ENCODE measurements at regions not wholly inside any gene's neighbourhood (a gene's known extent, or its start where the extent isn't known, plus 50 kb on each side); places are given as distances from the start of the nearest gene placed in this dataset.

- H4K20me1 ChIP-seq (ENCODE audit: insufficient read depth, low read depth, low read length), result no peaks in the 10 kb centered on the region
- no peak for DNase-seq
- no peak overlapping the region for H2AFZ ChIP-seq (ENCODE audit: low read length)
- no peak overlapping the region for H3K9ac ChIP-seq (ENCODE audit: low read length)
- H3K27ac ChIP-seq (ENCODE audit: low read length), result no peak overlapping the region
- H3K9me2 ChIP-seq (replicated peaks; ENCODE audit: insufficient read depth, low read length), result no peaks in the 10 kb centered on the region
- no peaks in the 10 kb centered on the region for H3K27me3 ChIP-seq (ENCODE audit: low read length)
- no peak overlapping the region for H3K4me3 ChIP-seq (ENCODE audit: low read length)
- no peak overlapping the region for H3K4me2 ChIP-seq (ENCODE audit: low read depth, low read length, poor library complexity, severe bottlenecking)
- H3K9me3 ChIP-seq (ENCODE audit: low read length), result peaks cover 14% of the 10 kb centered on the region
- H3K36me3 ChIP-seq (ENCODE audit: insufficient read depth, low read length), result no peaks in the 10 kb centered on the region
- H3K4me1 ChIP-seq (ENCODE audit: low read length), result no peaks in the 10 kb centered on the region
- no peaks in the 10 kb centered on the region for H3K79me2 ChIP-seq (ENCODE audit: low read length)
Observed at GRCh38 chr5:24849210-24849609, 204.4 kb upstream of the CDH10 start.

DNA sequence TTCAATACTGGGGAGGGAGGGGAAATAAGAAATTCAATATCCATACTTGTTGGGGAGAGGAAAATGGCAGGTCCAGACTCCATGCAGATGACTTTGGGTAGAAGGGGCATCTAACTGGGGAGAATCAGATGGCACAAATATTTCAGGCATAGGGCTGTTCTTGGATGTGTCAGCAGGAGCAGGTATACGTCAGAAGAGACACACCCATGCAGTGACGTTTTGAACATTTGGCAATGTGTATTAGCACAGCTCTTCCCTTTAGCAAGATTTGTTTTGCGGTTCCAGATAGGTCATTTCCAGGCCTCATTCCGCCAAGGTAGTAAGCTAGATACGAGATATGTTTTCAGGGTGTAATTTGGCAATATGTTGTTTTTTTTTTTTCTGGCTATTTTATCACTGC lies 187.2 kb upstream of the CDH10 start:
- Histone ChIP-seq H3K27me3 (ENCODE audit: low read length) (no peaks in the 10 kb centered on the region), H2AFZ (ENCODE audit: low read length) (no peak overlapping the region), H3K9me3 (ENCODE audit: low read length) (peaks cover 6% of the 10 kb centered on the region; the same call in 1 of the 2 replicates), H4K20me1 (ENCODE audit: insufficient read depth, low read depth, low read length) (no peaks in the 10 kb centered on the region), H3K9me2 (replicated peaks; ENCODE audit: insufficient read depth, low read length) (no peaks in the 10 kb centered on the region), H3K9ac (ENCODE audit: low read length) (no peak overlapping the region), H3K4me2 (ENCODE audit: low read depth, low read length, poor library complexity, severe bottlenecking) (no peak overlapping the region), H3K4me1 (ENCODE audit: low read length) (no peaks in the 10 kb centered on the region), H3K79me2 (ENCODE audit: low read length) (no peaks in the 10 kb centered on the region), H3K27ac (ENCODE audit: low read length) (no peak overlapping the region), H3K4me3 (ENCODE audit: low read length) (no peak overlapping the region), H3K36me3 (ENCODE audit: insufficient read depth, low read length) (no peaks in the 10 kb centered on the region)
- DNase-seq, result no peak

- H3K9me3 ChIP-seq (ENCODE audit: low read length), result peaks cover 9% of the 10 kb centered on the region
- no peak overlapping the region for H3K4me2 ChIP-seq (ENCODE audit: low read depth, low read length, poor library complexity, severe bottlenecking)
- H3K27me3 ChIP-seq (ENCODE audit: low read length), result no peaks in the 10 kb centered on the region
- no peak overlapping the region for H2AFZ ChIP-seq (ENCODE audit: low read length)
- no peaks in the 10 kb centered on the region for H4K20me1 ChIP-seq (ENCODE audit: insufficient read depth, low read depth, low read length)
- no peaks in the 10 kb centered on the region for H3K36me3 ChIP-seq (ENCODE audit: insufficient read depth, low read length)
- no peak overlapping the region for H3K9ac ChIP-seq (ENCODE audit: low read length)
- no peaks in the 10 kb centered on the region for H3K4me1 ChIP-seq (ENCODE audit: low read length)
- H3K27ac ChIP-seq (ENCODE audit: low read length), result no peak overlapping the region
- DNase-seq, result no peak
- no peaks in the 10 kb centered on the region for H3K79me2 ChIP-seq (ENCODE audit: low read length)
- H3K9me2 ChIP-seq (replicated peaks; ENCODE audit: insufficient read depth, low read length), result no peaks in the 10 kb centered on the region
- no peak overlapping the region for H3K4me3 ChIP-seq (ENCODE audit: low read length)
Observed at GRCh38 chr5:24823625-24824024, 178.8 kb upstream of the CDH10 start.

- peaks cover 9% of the 10 kb centered on the region for H3K9me3 ChIP-seq (ENCODE audit: low read length)
- no peaks in the 10 kb centered on the region for H3K36me3 ChIP-seq (ENCODE audit: insufficient read depth, low read length)
- no peaks in the 10 kb centered on the region for H3K79me2 ChIP-seq (ENCODE audit: low read length)
- no peak for DNase-seq
- no peaks in the 10 kb centered on the region for H3K4me1 ChIP-seq (ENCODE audit: low read length)
- no peaks in the 10 kb centered on the region for H4K20me1 ChIP-seq (ENCODE audit: insufficient read depth, low read depth, low read length)
- H3K4me2 ChIP-seq (ENCODE audit: low read depth, low read length, poor library complexity, severe bottlenecking), result no peak overlapping the region
- H3K4me3 ChIP-seq (ENCODE audit: low read length), result no peak overlapping the region
- no peaks in the 10 kb centered on the region for H3K27me3 ChIP-seq (ENCODE audit: low read length)
- H3K9ac ChIP-seq (ENCODE audit: low read length), result no peak overlapping the region
- H3K27ac ChIP-seq (ENCODE audit: low read length), result no peak overlapping the region
- no peak overlapping the region for H2AFZ ChIP-seq (ENCODE audit: low read length)
- no peaks in the 10 kb centered on the region for H3K9me2 ChIP-seq (replicated peaks; ENCODE audit: insufficient read depth, low read length)
Observed at GRCh38 chr5:24819841-24820240, 175.1 kb upstream of the CDH10 start.

DNA sequence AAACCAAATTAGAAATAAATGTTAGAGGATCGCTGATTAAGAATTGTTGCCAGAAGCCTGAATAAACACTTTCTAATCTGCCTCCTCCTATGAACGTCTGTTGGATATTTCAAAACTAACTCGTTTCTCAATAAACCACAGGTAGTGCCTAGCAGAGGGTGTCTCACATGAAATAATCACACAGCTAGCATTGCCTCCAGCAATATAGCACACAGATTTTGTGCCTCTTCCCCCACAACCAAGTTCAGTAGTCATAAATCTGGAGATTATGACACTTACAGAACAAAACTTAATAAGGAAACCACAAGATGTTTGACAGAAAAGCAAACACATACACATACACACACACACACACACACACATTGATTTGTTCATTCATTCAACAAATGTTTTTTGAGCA lies 173.2 kb upstream of the CDH10 start:
- no peak overlapping the region for H3K4me3 ChIP-seq (ENCODE audit: low read length)
- no peaks in the 10 kb centered on the region for H3K36me3 ChIP-seq (ENCODE audit: insufficient read depth, low read length)
- H3K4me1 ChIP-seq (ENCODE audit: low read length), result no peaks in the 10 kb centered on the region
- H3K27me3 ChIP-seq (ENCODE audit: low read length), result no peaks in the 10 kb centered on the region
- H3K9ac ChIP-seq (ENCODE audit: low read length), result no peak overlapping the region
- no peaks in the 10 kb centered on the region for H4K20me1 ChIP-seq (ENCODE audit: insufficient read depth, low read depth, low read length)
- H3K9me2 ChIP-seq (replicated peaks; ENCODE audit: insufficient read depth, low read length), result no peaks in the 10 kb centered on the region
- H3K27ac ChIP-seq (ENCODE audit: low read length), result no peak overlapping the region
- no peaks in the 10 kb centered on the region for H3K79me2 ChIP-seq (ENCODE audit: low read length)
- H3K4me2 ChIP-seq (ENCODE audit: low read depth, low read length, poor library complexity, severe bottlenecking), result no peak overlapping the region
- H3K9me3 ChIP-seq (ENCODE audit: low read length), result peaks cover 4% of the 10 kb centered on the region
- H2AFZ ChIP-seq (ENCODE audit: low read length), result no peak overlapping the region
- DNase-seq, result no peak

- H3K4me2 ChIP-seq (ENCODE audit: low read depth, low read length, poor library complexity, severe bottlenecking), result no peak overlapping the region
- no peak overlapping the region for H3K27ac ChIP-seq (ENCODE audit: low read length)
- no peaks in the 10 kb centered on the region for H3K79me2 ChIP-seq (ENCODE audit: low read length)
- no peaks in the 10 kb centered on the region for H3K36me3 ChIP-seq (ENCODE audit: insufficient read depth, low read length)
- H3K9ac ChIP-seq (ENCODE audit: low read length), result no peak overlapping the region
- H3K9me3 ChIP-seq (ENCODE audit: low read length), result peaks cover 4% of the 10 kb centered on the region
- no peak overlapping the region for H3K4me3 ChIP-seq (ENCODE audit: low read length)
- no peak for DNase-seq
- H3K4me1 ChIP-seq (ENCODE audit: low read length), result no peaks in the 10 kb centered on the region
- no peaks in the 10 kb centered on the region for H4K20me1 ChIP-seq (ENCODE audit: insufficient read depth, low read depth, low read length)
- no peaks in the 10 kb centered on the region for H3K9me2 ChIP-seq (replicated peaks; ENCODE audit: insufficient read depth, low read length)
- no peak overlapping the region for H2AFZ ChIP-seq (ENCODE audit: low read length)
- H3K27me3 ChIP-seq (ENCODE audit: low read length), result no peaks in the 10 kb centered on the region
Observed at GRCh38 chr5:24816206-24816605, 171.4 kb upstream of the CDH10 start.

GRCh38 chr5:24805230-24805629 lies 160.5 kb upstream of the CDH10 start:
- H3K9me3 ChIP-seq (ENCODE audit: low read length), result peaks cover 18% of the 10 kb centered on the region
- no peak overlapping the region for H3K27ac ChIP-seq (ENCODE audit: low read length)
- no peaks in the 10 kb centered on the region for H4K20me1 ChIP-seq (ENCODE audit: insufficient read depth, low read depth, low read length)
- no peak overlapping the region for H3K9ac ChIP-seq (ENCODE audit: low read length)
- no peak overlapping the region for H3K4me3 ChIP-seq (ENCODE audit: low read length)
- no peaks in the 10 kb centered on the region for H3K27me3 ChIP-seq (ENCODE audit: low read length)
- no peak overlapping the region for H3K4me2 ChIP-seq (ENCODE audit: low read depth, low read length, poor library complexity, severe bottlenecking)
- no peak for DNase-seq
- H2AFZ ChIP-seq (ENCODE audit: low read length), result no peak overlapping the region
- no peaks in the 10 kb centered on the region for H3K79me2 ChIP-seq (ENCODE audit: low read length)
- no peaks in the 10 kb centered on the region for H3K4me1 ChIP-seq (ENCODE audit: low read length)
- no peaks in the 10 kb centered on the region for H3K36me3 ChIP-seq (ENCODE audit: insufficient read depth, low read length)
- no peaks in the 10 kb centered on the region for H3K9me2 ChIP-seq (replicated peaks; ENCODE audit: insufficient read depth, low read length)

GRCh38 chr5:24804221-24804681 lies 159.5 kb upstream of the CDH10 start:
- H2AFZ ChIP-seq (ENCODE audit: low read length), result no peak overlapping the region
- no peak for DNase-seq
- H3K27me3 ChIP-seq (ENCODE audit: low read length), result no peaks in the 10 kb centered on the region
- H3K9ac ChIP-seq (ENCODE audit: low read length), result no peak overlapping the region
- H4K20me1 ChIP-seq (ENCODE audit: insufficient read depth, low read depth, low read length), result no peaks in the 10 kb centered on the region
- H3K4me2 ChIP-seq (ENCODE audit: low read depth, low read length, poor library complexity, severe bottlenecking), result no peak overlapping the region
- no peak overlapping the region for H3K4me3 ChIP-seq (ENCODE audit: low read length)
- H3K9me2 ChIP-seq (replicated peaks; ENCODE audit: insufficient read depth, low read length), result no peaks in the 10 kb centered on the region
- H3K4me1 ChIP-seq (ENCODE audit: low read length), result no peaks in the 10 kb centered on the region
- H3K9me3 ChIP-seq (ENCODE audit: low read length), result peaks cover 15% of the 10 kb centered on the region; the same call in 1 of the 2 replicates
- no peaks in the 10 kb centered on the region for H3K79me2 ChIP-seq (ENCODE audit: low read length)
- no peak overlapping the region for H3K27ac ChIP-seq (ENCODE audit: low read length)
- H3K36me3 ChIP-seq (ENCODE audit: insufficient read depth, low read length), result no peaks in the 10 kb centered on the region

- no peak for DNase-seq
Observed at GRCh38 chr5:24791326-24791725, 146.5 kb upstream of the CDH10 start.

More at GRCh38 chr5:24791326-24791725, 146.5 kb upstream of the CDH10 start:
- Histone ChIP-seq H3K9ac (ENCODE audit: low read length) (no peak overlapping the region), H3K79me2 (ENCODE audit: low read length) (no peaks in the 10 kb centered on the region), H3K36me3 (ENCODE audit: insufficient read depth, low read length) (no peaks in the 10 kb centered on the region), H3K4me1 (ENCODE audit: low read length) (no peaks in the 10 kb centered on the region), H2AFZ (ENCODE audit: low read length) (no peak overlapping the region), H3K9me2 (replicated peaks; ENCODE audit: insufficient read depth, low read length) (no peaks in the 10 kb centered on the region), H4K20me1 (ENCODE audit: insufficient read depth, low read depth, low read length) (no peaks in the 10 kb centered on the region), H3K9me3 (ENCODE audit: low read length) (0 out of 2 replicates have a peak, but pooled peaks cover 3% of the 10 kb centered on the region), H3K4me2 (ENCODE audit: low read depth, low read length, poor library complexity, severe bottlenecking) (no peak overlapping the region), H3K4me3 (ENCODE audit: low read length) (no peak overlapping the region), H3K27me3 (ENCODE audit: low read length) (no peaks in the 10 kb centered on the region), H3K27ac (ENCODE audit: low read length) (no peak overlapping the region)
